Adrenal gland (tissue), 9 donors: ENCODE measurements at regions not wholly inside any gene's neighbourhood (a gene's known extent, or its start where the extent isn't known, plus 50 kb on each side); places are given as distances from the start of the nearest gene placed in this dataset.

ENCODE experiments used
- DNase-seq, 7 donors: peaks; one replicate each; pipeline ENCODE4 v3.0.0-alpha.2; 2019 to 2020
- H3K27ac ChIP-seq, 5 donors: fragments of 200-600 bp; sonication (generic) in 4 of 5; 1 replicate in 3 of 5; 2 replicates in 2 of 5; pipeline versions ENCODE4 v1.5.1 to v1.8.0; 2016 to 2020; ENCODE audit warnings: mild to moderate bottlenecking in 1 of 5
- H3K27me3 ChIP-seq: fragments of 200-600 bp; 2 replicates; pipeline ENCODE4 v1.8.0; 2021
- H3K36me3 ChIP-seq, 2 donors: fragments of 200-600 bp; replicated peaks in 1 of 2; 1 replicate in 1 of 2; 2 replicates in 1 of 2; pipeline versions ENCODE4 v1.5.1 to v1.8.0; 2018 to 2022
- H3K4me1 ChIP-seq, 2 donors: fragments of 200-600 bp; replicated peaks in 1 of 2; 1 replicate in 1 of 2; 2 replicates in 1 of 2; pipeline versions ENCODE4 v1.5.1 to v1.8.0; 2018 to 2021
- H3K4me3 ChIP-seq, 4 donors: fragments of 200-600 bp; sonication (generic) in 3 of 4; one replicate each; pipeline ENCODE4 v1.5.1; 2016 to 2018
- H3K9me3 ChIP-seq, 3 donors: fragments of 200-600 bp; sonication (generic) in 1 of 3; replicated peaks in 1 of 3; 1 replicate in 2 of 3; 2 replicates in 1 of 3; pipeline versions ENCODE4 v1.5.1 to v1.8.0; 2016 to 2021
- POLR2A ChIP-seq, 2 donors: fragments of 450-650 bp; IDR thresholded peaks; one replicate each; pipeline ENCODE4 v1.6.1; 2017; ENCODE audit warnings: antibody characterized with exemption in 2 of 2, mild to moderate bottlenecking in 2 of 2, moderate library complexity in 1 of 2
- WGBS, 4 donors: extraction: QIAGEN DNeasy Blood & Tissue Kit in 2 of 4; methylation state at CpG; one replicate each; pipeline versions ENCODE4 v1.1.5 to v1.1.7; 2013 to 2017; 5-methylcytosine and 5-hydroxymethylcytosine counted together
- intact Hi-C, 2 donors: fragments of 100-400 bp; cut with DNase I; formaldehyde crosslinking; loops; one replicate each; pipeline versions ENCODE4 v1.14.1 to v1.15.0; 2022 to 2023
- TF ChIP-seq, protein P1 (sequence below), 6 experiments: fragments of 450-650 bp in 4 of 6; fragments of 200-600 bp in 2 of 6; sonication (generic) in 1 of 6; IDR thresholded peaks; 1 replicate in 5 of 6; 2 replicates in 1 of 6; pipeline versions ENCODE4 v1.5.1 to v1.8.0; 2016 to 2021; ENCODE audit warnings: antibody characterized with exemption in 6 of 6, mild to moderate bottlenecking in 2 of 6, moderate library complexity in 1 of 6
- donor health status: healthy with polysubstance abuse.
- donor health status: Bipolar disorder and iron deficiency.
- donor health status: DM: yes; HTN: yes; CAD: no.
- donor health status: DM: no; HTN: no; CAD: no.
- donor health status: DM: no; HTN: no; CAD: no.

DNA sequence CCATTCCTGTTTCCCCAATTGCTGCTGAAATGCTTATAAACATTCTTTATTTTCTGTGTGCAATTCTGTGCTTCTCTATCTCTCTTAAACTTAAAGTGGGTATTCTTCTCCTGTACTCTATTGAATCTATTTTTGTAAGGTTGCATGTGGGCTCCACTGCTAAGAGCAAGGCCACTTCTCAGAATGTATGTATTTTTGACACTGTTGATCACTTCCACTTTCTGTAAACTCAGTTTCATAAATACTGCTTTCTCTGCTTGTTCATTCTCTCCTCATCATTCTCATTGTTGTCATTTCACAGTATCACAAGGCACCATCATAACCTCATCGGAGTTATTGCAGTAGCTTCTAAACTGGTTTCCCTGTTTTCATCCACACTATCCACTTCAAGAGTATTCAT is 483.0 kb upstream of the CDH18 start:
- TF ChIP-seq POLR2A (IDR thresholded peaks at IDR 0.05) = no peak
- TF ChIP-seq, protein P1, sequence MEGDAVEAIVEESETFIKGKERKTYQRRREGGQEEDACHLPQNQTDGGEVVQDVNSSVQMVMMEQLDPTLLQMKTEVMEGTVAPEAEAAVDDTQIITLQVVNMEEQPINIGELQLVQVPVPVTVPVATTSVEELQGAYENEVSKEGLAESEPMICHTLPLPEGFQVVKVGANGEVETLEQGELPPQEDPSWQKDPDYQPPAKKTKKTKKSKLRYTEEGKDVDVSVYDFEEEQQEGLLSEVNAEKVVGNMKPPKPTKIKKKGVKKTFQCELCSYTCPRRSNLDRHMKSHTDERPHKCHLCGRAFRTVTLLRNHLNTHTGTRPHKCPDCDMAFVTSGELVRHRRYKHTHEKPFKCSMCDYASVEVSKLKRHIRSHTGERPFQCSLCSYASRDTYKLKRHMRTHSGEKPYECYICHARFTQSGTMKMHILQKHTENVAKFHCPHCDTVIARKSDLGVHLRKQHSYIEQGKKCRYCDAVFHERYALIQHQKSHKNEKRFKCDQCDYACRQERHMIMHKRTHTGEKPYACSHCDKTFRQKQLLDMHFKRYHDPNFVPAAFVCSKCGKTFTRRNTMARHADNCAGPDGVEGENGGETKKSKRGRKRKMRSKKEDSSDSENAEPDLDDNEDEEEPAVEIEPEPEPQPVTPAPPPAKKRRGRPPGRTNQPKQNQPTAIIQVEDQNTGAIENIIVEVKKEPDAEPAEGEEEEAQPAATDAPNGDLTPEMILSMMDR (IDR thresholded peaks at IDR 0.05) = no peak
- intact Hi-C loops = no loop called here
- WGBS, 4 donors = 79 to 89% (median 88%) methylated on average over 1 of the region's 1 CpG

DNA sequence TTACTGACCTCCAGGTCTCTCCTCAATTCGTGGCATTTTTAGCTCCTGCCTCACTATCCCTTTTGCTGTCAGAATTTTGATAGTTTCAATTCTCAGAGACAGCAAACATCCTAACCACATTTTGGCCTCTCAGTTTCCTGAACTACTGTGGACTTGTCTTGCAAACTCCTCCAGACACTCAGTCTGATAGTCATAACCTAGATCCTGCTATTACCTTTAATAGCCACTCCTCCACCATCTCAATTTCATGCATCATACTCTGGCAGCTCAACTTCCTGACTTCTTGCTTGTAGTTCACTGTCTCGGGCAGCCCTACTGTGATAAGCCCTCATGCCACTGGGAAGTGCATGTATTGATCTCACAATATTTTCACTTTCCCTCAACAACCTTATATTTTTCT is 481.8 kb upstream of the CDH18 start:
- H3K27me3 ChIP-seq = no peaks in the 10 kb centered on the region
- H3K4me3 ChIP-seq = no peak overlapping the region
- TF ChIP-seq, protein P1 (IDR thresholded peaks at IDR 0.05) = no peak
- no peak for TF ChIP-seq POLR2A (IDR thresholded peaks at IDR 0.05)
- WGBS, 4 donors = 58 to 67% (median 64%) methylated on average over 2 of the region's 2 CpGs
- no peaks in the 10 kb centered on the region for H3K36me3 ChIP-seq
- H3K27ac ChIP-seq = no peak overlapping the region
- H3K9me3 ChIP-seq = no peaks in the 10 kb centered on the region
- no peak for DNase-seq
- intact Hi-C loops = no loop called here
- no peaks in the 10 kb centered on the region for H3K4me1 ChIP-seq

More for the DNA sequence above, 483.0 kb upstream of the CDH18 start:
- H3K27me3 ChIP-seq = no peaks in the 10 kb centered on the region
- H3K4me1 ChIP-seq = no peaks in the 10 kb centered on the region
- DNase-seq = no peak
- no peaks in the 10 kb centered on the region for H3K36me3 ChIP-seq
- no peak overlapping the region for H3K4me3 ChIP-seq
- no peaks in the 10 kb centered on the region for H3K9me3 ChIP-seq
- no peak overlapping the region for H3K27ac ChIP-seq

DNA sequence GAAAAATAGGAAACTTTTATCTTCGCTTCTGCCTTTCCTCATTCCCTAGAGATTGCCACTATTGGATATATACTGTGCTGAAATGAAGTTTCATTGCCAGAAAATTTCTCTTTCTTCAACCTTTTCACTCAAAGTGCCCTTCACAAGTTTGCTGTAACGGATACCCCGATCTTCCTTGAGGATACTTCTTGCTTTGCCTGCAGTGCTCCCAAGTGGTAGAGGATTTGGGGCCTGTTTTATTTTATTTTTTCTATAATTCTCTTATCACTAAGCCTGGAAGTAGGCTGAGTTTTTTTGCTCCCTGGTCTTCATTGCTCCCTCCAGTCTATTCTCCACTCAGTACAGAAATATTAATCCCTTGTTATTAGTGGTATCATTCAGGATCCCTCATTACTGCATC is 481.4 kb upstream of the CDH18 start:
- Histone ChIP-seq H3K36me3 (no peaks in the 10 kb centered on the region), H3K9me3 (no peaks in the 10 kb centered on the region), H3K4me1 (no peaks in the 10 kb centered on the region), H3K27ac (no peak overlapping the region), H3K27me3 (no peaks in the 10 kb centered on the region), H3K4me3 (no peak overlapping the region)
- TF ChIP-seq, protein P1 (IDR thresholded peaks at IDR 0.05) = no peak
- no peak for TF ChIP-seq POLR2A (IDR thresholded peaks at IDR 0.05)
- DNase-seq = no peak
- WGBS, 4 donors = 69 to 72% (median 71%) methylated on average over 3 of the region's 3 CpGs
- intact Hi-C loops = no loop called here

DNA sequence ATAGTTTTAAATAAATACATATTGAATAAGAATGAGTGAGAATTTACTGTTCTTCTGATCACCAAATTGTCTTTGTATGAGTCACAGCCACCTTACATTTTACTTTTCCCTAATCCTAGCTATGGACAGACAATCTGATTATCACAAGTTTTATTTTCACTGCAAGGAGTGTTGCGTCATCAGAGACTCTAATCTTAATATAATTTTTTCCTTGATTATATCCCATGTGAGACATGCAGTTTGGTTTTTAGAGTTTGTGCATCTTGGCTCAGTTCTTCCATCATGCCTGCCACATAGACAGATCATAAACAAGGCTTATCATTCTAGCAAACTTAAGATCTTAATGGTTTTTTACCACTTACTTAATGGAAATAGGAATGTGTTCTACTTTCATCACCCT is 478.5 kb upstream of the CDH18 start:
- Histone ChIP-seq H3K27me3 (no peaks in the 10 kb centered on the region), H3K4me3 (no peak overlapping the region), H3K9me3 (no peaks in the 10 kb centered on the region), H3K36me3 (no peaks in the 10 kb centered on the region), H3K4me1 (no peaks in the 10 kb centered on the region), H3K27ac (no peak overlapping the region)
- no peak for DNase-seq
- intact Hi-C loops = no loop called here
- TF ChIP-seq POLR2A (IDR thresholded peaks at IDR 0.05) = no peak
- TF ChIP-seq, protein P1 (IDR thresholded peaks at IDR 0.05) = no peak
- 34 to 79% (median 56%) methylated on average over 1 of the region's 1 CpG for WGBS, 4 donors
